Fibroblast of villous mesenchyme (primary cell): ENCODE measurements at regions not wholly inside any gene's neighbourhood (a gene's known extent, or its start where the extent isn't known, plus 50 kb on each side); places are given as distances from the start of the nearest gene placed in this dataset.

ENCODE experiments used
- DNase-seq: peaks from one replicate; pipeline ENCODE4 v3.0.0-alpha.2; 2010; ENCODE audit warnings: low read depth
- H3K4me3 ChIP-seq: 2 replicates; pipeline ENCODE4 v1.5.1; 2011; ENCODE audit warnings: low read depth, mild to moderate bottlenecking, low read length
- CTCF ChIP-seq: IDR thresholded peaks from 2 replicates; pipeline ENCODE4 v1.5.1; 2012; ENCODE audit warnings: low read depth, mild to moderate bottlenecking, low read length; ENCODE audit not compliant: insufficient read depth

GRCh38 chr2:12320991-12321641 is 395.6 kb upstream of the TRIB2 start:
- no peak overlapping the region for H3K4me3 ChIP-seq
- no peak for TF ChIP-seq CTCF
- peak; percentile 85 for DNase-seq

DNA sequence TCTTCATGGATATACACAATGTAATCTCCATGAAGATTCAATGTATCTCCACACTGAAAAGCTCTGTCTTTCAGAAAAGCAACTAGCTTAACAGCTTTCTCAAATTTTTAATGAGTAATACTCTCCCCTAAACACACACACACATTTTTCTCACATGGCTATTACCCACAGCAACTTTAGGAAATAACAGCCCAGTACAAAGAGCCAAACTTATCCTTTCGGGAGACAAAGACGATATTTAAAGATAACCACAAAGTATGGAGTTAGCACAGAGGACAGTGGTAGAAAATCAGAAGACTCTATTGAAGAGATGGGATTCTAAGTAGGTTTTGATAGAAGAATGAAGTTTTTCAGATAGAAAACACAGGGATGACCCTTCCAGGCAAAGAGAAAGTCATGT is 394.9 kb upstream of the TRIB2 start:
- H3K4me3 ChIP-seq = no peak overlapping the region
- TF ChIP-seq CTCF = no peak
- peak; percentile 19 for DNase-seq

- no peak overlapping the region for H3K4me3 ChIP-seq
- no peak for TF ChIP-seq CTCF
- peak; percentile 96 for DNase-seq
Observed at GRCh38 chr2:12325806-12326205, 390.9 kb upstream of the TRIB2 start.

DNA sequence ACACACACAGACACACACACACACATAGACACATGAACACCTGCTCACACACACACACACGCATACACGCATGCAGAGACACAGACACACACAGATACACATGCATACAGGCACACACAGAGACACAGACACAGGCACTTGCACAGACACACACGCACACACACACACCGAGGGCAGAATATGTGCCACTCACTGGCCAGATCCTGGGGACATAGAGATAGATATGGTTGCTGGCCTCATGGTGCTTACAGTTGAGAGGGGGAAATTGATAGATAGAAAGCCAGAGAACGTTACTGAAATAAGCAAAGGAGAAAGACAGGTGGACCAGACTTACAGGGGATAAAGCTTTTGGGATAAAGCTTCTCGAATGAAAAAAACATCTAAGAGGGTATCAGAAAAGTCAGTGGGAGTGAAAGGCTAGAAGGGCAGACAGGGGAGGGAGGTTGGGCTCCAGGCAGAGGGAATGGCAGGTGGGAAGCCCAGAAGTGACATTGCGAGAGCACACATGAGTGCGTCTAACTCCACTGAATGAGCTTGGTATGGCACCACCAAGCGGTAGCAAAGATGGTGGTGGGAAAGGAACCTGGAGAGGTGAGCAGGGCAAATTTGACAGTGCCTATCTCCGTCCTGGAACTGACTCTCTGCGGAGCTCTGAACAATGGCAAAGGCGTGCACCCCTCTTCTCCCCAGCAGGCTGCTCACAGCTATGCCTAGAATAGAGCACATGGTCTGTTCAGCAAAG is 390.1 kb upstream of the TRIB2 start:
- TF ChIP-seq CTCF = no peak
- no peak for DNase-seq

DNA sequence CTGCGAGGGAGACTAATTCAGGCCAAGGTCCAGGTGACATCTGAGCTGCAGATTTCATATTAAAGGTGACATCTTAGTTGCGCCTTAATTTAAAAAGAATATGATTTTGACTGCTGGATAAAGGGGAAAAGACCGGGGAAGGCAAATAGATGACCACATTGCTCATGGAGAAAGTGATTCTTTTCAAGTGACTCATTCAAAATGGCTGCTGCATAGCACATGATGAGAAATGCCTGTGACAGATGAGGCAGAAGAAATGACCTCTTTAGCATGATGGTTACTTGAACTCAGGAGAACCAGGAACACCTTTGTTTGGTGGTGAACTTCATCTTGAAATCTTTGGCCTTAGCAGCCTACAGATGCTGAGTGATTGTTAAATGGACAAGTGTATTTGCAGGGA is 385.8 kb upstream of the TRIB2 start:
- no peak for TF ChIP-seq CTCF
- no peak for DNase-seq
- no peak overlapping the region for H3K4me3 ChIP-seq

More for the DNA sequence above, 390.1 kb upstream of the TRIB2 start:
- H3K4me3 ChIP-seq = no peak overlapping the region

DNA sequence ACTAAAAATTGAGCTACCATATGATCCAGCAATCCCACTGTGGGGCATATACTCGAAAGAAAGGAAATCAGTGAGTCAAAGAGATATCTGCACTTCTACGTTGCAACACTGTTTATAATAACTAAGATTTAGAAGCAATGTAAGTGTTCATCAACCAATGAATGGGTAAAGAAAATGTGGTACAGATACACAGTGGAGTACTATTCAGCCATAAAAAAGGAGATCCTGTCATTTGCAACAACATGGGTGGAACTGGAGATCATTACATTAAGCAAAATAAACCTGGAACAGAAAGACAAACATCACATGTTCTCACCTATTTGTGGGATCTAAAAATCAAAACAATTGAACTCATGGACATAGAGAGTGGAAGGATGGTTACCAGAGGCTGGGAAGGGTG is 385.0 kb upstream of the TRIB2 start:
- H3K4me3 ChIP-seq = no peak overlapping the region
- no peak for DNase-seq
- TF ChIP-seq CTCF = no peak
